ENCODE measurements at regions not wholly inside any gene's neighbourhood (a gene's known extent, or its start where the extent isn't known, plus 50 kb on each side); places are given as distances from the start of the nearest gene placed in this dataset.
"Not testable (repeated sequence)": the region's sequence is repeated elsewhere in the genome, so short reads cannot be mapped to it uniquely, and the experiment has no call there.

DNA sequence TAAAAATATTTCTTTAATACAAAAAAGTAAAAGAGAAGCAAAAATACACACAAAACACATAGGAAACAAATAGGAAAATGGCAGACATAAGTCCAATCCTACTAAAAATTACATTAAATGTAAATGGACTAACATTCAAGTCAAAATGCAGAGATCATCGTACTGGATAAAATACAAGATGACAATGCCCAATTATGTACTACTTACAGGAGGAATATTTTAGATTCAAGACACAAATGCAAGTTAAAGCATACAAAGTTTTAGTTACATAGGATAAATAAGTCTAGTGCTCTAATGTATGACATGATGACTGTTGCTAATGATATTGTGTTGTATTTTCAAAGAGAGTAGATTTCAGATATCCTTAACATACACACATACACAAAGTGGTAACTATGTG is 401.7 kb downstream of the IRX2 start:
- TF ChIP-seq, protein P1, sequence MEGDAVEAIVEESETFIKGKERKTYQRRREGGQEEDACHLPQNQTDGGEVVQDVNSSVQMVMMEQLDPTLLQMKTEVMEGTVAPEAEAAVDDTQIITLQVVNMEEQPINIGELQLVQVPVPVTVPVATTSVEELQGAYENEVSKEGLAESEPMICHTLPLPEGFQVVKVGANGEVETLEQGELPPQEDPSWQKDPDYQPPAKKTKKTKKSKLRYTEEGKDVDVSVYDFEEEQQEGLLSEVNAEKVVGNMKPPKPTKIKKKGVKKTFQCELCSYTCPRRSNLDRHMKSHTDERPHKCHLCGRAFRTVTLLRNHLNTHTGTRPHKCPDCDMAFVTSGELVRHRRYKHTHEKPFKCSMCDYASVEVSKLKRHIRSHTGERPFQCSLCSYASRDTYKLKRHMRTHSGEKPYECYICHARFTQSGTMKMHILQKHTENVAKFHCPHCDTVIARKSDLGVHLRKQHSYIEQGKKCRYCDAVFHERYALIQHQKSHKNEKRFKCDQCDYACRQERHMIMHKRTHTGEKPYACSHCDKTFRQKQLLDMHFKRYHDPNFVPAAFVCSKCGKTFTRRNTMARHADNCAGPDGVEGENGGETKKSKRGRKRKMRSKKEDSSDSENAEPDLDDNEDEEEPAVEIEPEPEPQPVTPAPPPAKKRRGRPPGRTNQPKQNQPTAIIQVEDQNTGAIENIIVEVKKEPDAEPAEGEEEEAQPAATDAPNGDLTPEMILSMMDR (conservative IDR thresholded peaks at IDR 0.05; ENCODE audit: low read depth, low read length) = not testable (repeated sequence)
- TF ChIP-seq EZH2phosphoT487 (IDR thresholded peaks at IDR 0.05; ENCODE audit: borderline replicate concordance, low read length); EZH2 (IDR thresholded peaks at IDR 0.05; ENCODE audit: low read length, unreplicated experiment): not testable (repeated sequence)
